Thyroid gland (tissue), 4 donors: ENCODE measurements at regions not wholly inside any gene's neighbourhood (a gene's known extent, or its start where the extent isn't known, plus 50 kb on each side); places are given as distances from the start of the nearest gene placed in this dataset.
"Not testable (repeated sequence)": the region's sequence is repeated elsewhere in the genome, so short reads cannot be mapped to it uniquely, and the experiment has no call there.

Source experiments
- CTCF ChIP-seq, 6 experiments: fragments of 200-600 bp in 3 of 6; fragments of 450-650 bp in 3 of 6; sonication (generic) in 3 of 6; IDR thresholded peaks; one replicate each; pipeline ENCODE4 v1.5.1; 2016 to 2019; ENCODE audit warnings: antibody characterized with exemption in 6 of 6, mild to moderate bottlenecking in 2 of 6, inconsistent platforms in 1 of 6, moderate library complexity in 1 of 6
- POLR2A ChIP-seq, 2 donors: fragments of 450-650 bp; IDR thresholded peaks; one replicate each; pipeline ENCODE4 v1.6.1; 2017; ENCODE audit warnings: antibody characterized with exemption in 2 of 2, mild to moderate bottlenecking in 2 of 2, moderate library complexity in 1 of 2

- TF ChIP-seq POLR2A, CTCF (IDR thresholded peaks at IDR 0.05): not testable (repeated sequence)
Observed at GRCh38 chr6:18038235-18038634, 50.8 kb upstream of the KIF13A start.
